ENCODE measurements at regions not wholly inside any gene's neighbourhood (a gene's known extent, or its start where the extent isn't known, plus 50 kb on each side); places are given as distances from the start of the nearest gene placed in this dataset.

DNA sequence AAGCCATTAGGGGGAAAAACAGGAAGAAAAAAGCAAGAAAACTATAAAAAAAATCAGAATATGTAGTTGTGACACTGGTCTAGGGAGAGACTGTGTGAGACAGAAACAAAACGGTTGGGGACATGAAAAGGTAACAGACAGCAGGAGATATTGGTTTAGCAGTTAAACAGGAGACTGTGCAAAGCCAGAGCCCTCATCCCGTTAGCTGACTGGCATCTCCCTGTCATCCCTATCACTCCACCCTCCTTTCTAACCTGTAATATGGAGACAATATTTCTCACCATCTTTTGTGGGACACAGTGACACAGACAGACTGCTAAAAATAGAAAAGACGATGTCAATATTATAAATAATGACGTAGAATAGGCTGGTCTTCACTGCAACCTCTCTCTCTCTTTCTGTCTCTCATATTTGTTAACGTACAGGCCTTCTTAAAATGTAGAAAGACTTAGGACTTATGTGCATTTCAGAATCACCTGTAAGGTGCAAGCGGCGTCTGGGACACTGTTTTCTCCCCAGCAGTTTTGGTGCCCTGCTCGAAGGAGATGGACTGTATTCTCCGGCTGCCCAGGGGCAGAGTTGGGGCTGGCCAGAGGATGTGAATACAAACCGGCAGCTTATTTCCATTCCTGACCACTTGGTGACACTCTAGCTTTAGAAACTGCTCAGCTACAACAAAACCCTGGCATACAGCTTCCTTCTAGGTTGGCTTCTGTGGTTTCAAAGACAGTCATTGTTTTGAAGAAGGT lies 190.6 kb downstream of the MAT2B start:
- TF ChIP-seq POLR2A (IDR thresholded peaks at IDR 0.05), result no peak
- peak; percentile 47 to 68 (median 53) for TF ChIP-seq CTCF (IDR thresholded peaks at IDR 0.05)
- no peak for TF ChIP-seq EP300 (IDR thresholded peaks at IDR 0.05; ENCODE audit: low read depth)

Data from transverse colon (tissue), 3 donors.